ENCODE measurements at regions not wholly inside any gene's neighbourhood (a gene's known extent, or its start where the extent isn't known, plus 50 kb on each side); places are given as distances from the start of the nearest gene placed in this dataset.
"Not testable (repeated sequence)": the region's sequence is repeated elsewhere in the genome, so short reads cannot be mapped to it uniquely, and the experiment has no call there.

- not testable (repeated sequence) for DNase-seq
Observed at GRCh38 chr10:109809954-109810353, 113.4 kb downstream of the XPNPEP1 start.

GRCh38 chr10:109801191-109801590 lies 122.1 kb downstream of the XPNPEP1 start:
- DNase-seq = not testable (repeated sequence)

- DNase-seq = no peak
Observed at GRCh38 chr10:109790647-109791046, 132.7 kb downstream of the XPNPEP1 start.

GRCh38 chr10:109784236-109784635 lies 139.1 kb downstream of the XPNPEP1 start:
- DNase-seq = no peak

GRCh38 chr10:109783286-109783685 lies 140.0 kb downstream of the XPNPEP1 start:
- DNase-seq = no peak

- DNase-seq = no peak
Observed at GRCh38 chr10:109780997-109781396, 142.3 kb downstream of the XPNPEP1 start.

GRCh38 chr10:109778993-109779392 lies 144.3 kb downstream of the XPNPEP1 start:
- DNase-seq = no peak

- DNase-seq = no peak
Observed at GRCh38 chr10:109774121-109774440, 149.2 kb downstream of the XPNPEP1 start.

GRCh38 chr10:109773288-109774120 lies 149.8 kb downstream of the XPNPEP1 start:
- DNase-seq = no peak

GRCh38 chr10:109770663-109771062 lies 152.6 kb downstream of the XPNPEP1 start:
- no peak for DNase-seq

- no peak for DNase-seq
Observed at GRCh38 chr10:109769966-109770365, 153.3 kb downstream of the XPNPEP1 start.

- no peak for DNase-seq
Observed at GRCh38 chr10:109765838-109766237, 157.5 kb downstream of the XPNPEP1 start.

GRCh38 chr10:109762555-109762954 lies 160.8 kb downstream of the XPNPEP1 start:
- no peak for DNase-seq

- not testable (repeated sequence) for DNase-seq
Observed at GRCh38 chr10:109757670-109758069, 165.6 kb downstream of the XPNPEP1 start.

GRCh38 chr10:109746861-109747260 lies 176.4 kb downstream of the XPNPEP1 start:
- DNase-seq = no peak

- DNase-seq = no peak
Observed at GRCh38 chr10:109744020-109744419, 179.3 kb downstream of the XPNPEP1 start.

GRCh38 chr10:109743574-109743973 lies 179.7 kb downstream of the XPNPEP1 start:
- DNase-seq = no peak

- DNase-seq = no peak
Observed at GRCh38 chr10:109743146-109743545, 180.2 kb downstream of the XPNPEP1 start.

- DNase-seq = no peak
Observed at GRCh38 chr10:109741712-109742111, 181.6 kb downstream of the XPNPEP1 start.

- no peak for DNase-seq
Observed at GRCh38 chr10:109740436-109740835, 182.9 kb downstream of the XPNPEP1 start.

GRCh38 chr10:109737626-109738025 lies 185.7 kb downstream of the XPNPEP1 start:
- DNase-seq = no peak

GRCh38 chr10:109737009-109737408 lies 186.3 kb downstream of the XPNPEP1 start:
- no peak for DNase-seq

- DNase-seq = no peak
Observed at GRCh38 chr10:109735776-109736175, 187.5 kb downstream of the XPNPEP1 start.

- DNase-seq = no peak
Observed at GRCh38 chr10:109732254-109732965, 190.9 kb downstream of the XPNPEP1 start.
